BE2C (cell line): ENCODE measurements at regions not wholly inside any gene's neighbourhood (a gene's known extent, or its start where the extent isn't known, plus 50 kb on each side); places are given as distances from the start of the nearest gene placed in this dataset.

Experiments
- DNase-seq: peaks from one replicate; pipeline ENCODE4 v3.0.0-alpha.2; 2020
- H3K27me3 ChIP-seq: fragments of 250-450 bp; sonication (Bioruptor Pico); 2 replicates; pipeline ENCODE4 v1.5.1; 2020; ENCODE audit warnings: mild to moderate bottlenecking
- H3K36me3 ChIP-seq: fragments of 250-450 bp; sonication (Bioruptor Pico); 2 replicates; pipeline ENCODE4 v1.5.1; 2020; ENCODE audit warnings: mild to moderate bottlenecking
- H3K4me1 ChIP-seq: fragments of 250-450 bp; sonication (Bioruptor Pico); 2 replicates; pipeline ENCODE4 v1.5.1; 2020
- H3K4me3 ChIP-seq: 2 replicates; pipeline ENCODE4 v1.5.1; 2011; ENCODE audit warnings: low read depth, low read length
- H3K9me3 ChIP-seq: fragments of 250-450 bp; sonication (Bioruptor Pico); 2 replicates; pipeline ENCODE4 v1.5.1; 2020
- TF ChIP-seq, protein P1 (sequence below): IDR thresholded peaks from 2 replicates; pipeline ENCODE4 v1.5.1; 2012; ENCODE audit warnings: mild to moderate bottlenecking, low read depth, low read length

GRCh38 chr2:57987835-57988573 lies 58.6 kb upstream of the VRK2 start:
- TF ChIP-seq, protein P1, sequence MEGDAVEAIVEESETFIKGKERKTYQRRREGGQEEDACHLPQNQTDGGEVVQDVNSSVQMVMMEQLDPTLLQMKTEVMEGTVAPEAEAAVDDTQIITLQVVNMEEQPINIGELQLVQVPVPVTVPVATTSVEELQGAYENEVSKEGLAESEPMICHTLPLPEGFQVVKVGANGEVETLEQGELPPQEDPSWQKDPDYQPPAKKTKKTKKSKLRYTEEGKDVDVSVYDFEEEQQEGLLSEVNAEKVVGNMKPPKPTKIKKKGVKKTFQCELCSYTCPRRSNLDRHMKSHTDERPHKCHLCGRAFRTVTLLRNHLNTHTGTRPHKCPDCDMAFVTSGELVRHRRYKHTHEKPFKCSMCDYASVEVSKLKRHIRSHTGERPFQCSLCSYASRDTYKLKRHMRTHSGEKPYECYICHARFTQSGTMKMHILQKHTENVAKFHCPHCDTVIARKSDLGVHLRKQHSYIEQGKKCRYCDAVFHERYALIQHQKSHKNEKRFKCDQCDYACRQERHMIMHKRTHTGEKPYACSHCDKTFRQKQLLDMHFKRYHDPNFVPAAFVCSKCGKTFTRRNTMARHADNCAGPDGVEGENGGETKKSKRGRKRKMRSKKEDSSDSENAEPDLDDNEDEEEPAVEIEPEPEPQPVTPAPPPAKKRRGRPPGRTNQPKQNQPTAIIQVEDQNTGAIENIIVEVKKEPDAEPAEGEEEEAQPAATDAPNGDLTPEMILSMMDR, result no peak
- DNase-seq, result no peak
- no peaks in the 10 kb centered on the region for H3K27me3 ChIP-seq
- H3K9me3 ChIP-seq, result no peaks in the 10 kb centered on the region
- H3K4me1 ChIP-seq, result no peaks in the 10 kb centered on the region
- no peaks in the 10 kb centered on the region for H3K36me3 ChIP-seq
- no peak overlapping the region for H3K4me3 ChIP-seq

DNA sequence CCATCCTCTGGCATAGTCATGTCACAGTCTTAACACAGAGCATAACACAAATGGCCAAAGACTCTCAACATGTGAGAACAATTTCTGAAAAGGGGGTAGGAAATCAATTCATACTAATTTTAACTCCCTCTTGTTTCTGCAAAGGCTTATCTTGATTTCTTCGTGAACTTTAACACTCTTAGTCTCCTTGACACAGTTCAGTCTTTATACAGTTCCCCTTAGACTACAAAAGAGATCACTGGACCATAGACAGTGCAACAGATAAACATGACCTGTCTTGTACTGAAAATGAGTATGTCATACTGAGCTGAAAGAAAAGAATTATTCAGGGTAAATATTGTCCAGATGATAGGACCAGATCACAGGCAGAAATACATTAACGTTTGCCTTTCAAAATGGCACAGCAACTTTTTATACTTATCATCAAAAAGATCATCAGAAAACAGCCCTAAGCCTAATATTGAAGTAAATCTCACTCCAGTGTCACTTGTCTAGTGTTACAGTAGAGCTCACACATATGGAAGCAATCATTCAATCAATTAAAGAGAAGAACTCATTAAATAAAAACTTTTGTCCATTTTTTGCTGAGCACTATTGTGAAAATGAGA lies 56.4 kb upstream of the VRK2 start:
- H3K4me3 ChIP-seq, result no peak overlapping the region
- H3K4me1 ChIP-seq, result no peaks in the 10 kb centered on the region
- TF ChIP-seq, protein P1, result no peak
- no peaks in the 10 kb centered on the region for H3K27me3 ChIP-seq
- DNase-seq, result no peak
- no peaks in the 10 kb centered on the region for H3K36me3 ChIP-seq
- H3K9me3 ChIP-seq, result no peaks in the 10 kb centered on the region
